ENCODE measurements at regions not wholly inside any gene's neighbourhood (a gene's known extent, or its start where the extent isn't known, plus 50 kb on each side); places are given as distances from the start of the nearest gene placed in this dataset.

DNA sequence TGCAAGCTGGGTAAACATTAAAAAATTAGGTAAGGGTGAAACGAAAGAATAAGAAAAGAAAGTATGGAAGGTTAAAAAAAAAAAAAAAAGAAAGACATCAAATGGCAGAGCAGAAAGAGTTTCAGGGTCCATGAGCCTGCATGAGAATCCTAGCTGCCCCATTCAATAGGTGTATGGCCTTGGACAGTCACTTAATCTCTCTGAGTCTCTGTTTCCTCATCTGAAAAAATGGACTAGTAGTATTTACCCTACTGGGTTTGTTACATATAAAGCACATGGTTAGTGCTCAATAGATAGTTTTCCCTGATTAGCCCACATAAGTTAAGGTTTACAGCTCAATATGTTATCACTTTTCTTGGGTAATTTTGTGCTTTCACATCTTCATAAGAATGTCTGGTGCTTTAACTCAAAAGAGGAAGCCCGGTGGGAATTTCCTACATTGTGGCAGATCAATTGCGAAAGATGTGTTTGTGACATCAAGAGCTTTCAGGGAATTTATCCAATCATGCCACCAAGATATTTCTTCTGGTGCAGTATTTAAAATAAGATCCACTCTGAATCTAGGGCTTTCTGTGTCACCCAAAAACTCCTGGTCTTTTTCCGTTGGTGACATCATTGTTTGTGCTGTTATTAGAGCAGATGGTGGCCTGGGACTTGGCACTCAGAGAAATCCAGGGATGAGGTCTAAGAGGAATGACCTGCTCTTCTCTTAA is 57.2 kb upstream of the UBE2E1 start:
- DNase-seq = no peak

DNA sequence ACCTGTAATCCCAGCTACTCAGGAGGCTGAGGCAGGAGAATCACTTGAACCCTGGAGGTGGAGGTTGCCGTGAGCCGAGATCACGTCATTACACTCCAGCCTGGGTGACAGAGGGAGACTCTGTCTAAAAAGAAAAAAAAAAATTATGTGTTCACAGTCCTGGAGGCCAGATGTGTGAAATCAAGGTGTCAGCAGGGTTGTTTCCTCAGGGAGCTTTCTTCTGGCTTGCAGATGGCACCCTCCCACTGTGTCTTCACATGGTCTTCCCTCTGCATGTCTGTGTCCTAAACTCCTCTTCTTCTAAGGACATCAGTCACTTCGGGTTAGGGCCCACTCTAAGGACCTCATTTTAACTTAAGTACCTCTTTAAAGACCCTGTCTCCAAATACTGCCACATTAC is 56.1 kb upstream of the UBE2E1 start:
- DNase-seq = no peak

DNA sequence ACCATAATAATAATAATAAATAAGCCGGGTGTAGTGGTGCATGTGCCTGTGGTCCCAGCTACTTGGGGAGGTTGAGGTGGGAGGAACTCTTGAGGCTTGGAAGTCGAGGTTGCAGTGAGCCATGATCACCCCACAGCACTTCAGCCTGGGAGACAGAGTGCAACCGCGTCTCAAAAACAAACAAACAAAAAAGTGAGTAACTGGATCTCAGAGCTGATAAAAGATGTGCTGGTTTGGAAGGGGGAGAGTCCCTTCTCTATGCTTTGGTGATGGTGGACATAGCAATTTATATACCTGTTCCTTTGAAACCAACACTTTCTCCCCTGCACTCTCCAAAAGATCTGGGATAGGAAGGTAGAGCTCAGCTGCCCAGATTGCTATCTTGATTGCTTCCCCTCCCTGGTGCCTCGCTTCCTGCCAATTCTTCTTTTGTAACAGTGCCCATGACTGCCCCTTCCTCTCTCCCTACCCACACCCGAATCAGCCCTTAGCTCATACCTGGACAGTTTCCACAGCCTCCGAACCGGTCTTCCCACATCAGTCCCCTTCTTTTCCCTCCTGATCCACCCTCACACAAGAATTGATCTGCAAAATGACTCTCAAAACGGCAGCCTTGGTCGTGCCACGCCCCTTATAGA is 55.1 kb upstream of the UBE2E1 start:
- DNase-seq = no peak

DNA sequence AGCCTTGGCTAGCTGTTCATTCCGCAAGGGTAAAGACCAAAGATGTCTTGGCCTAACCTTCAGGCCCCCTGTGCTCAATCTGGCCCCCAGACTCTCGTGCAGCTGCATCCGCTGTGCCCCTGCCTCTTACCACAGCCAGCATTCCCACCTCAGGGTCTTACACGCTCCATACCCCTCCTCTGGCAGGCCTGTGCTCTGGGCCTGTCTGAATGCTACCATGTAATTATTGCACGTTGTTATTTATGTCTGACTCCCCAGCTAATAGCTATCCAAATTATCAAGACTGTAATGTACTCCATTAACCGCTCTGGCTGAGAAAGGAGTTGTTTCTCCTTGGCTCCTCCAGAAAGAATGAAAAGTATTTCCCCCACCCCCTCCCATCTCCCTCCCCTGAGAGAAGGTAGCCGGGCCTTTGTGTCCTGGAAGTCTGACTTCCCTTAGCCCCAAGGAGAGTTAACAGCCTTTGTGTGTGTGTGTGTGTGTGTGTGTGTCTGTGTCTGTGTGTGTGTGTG is 54.5 kb upstream of the UBE2E1 start:
- DNase-seq = no peak

DNA sequence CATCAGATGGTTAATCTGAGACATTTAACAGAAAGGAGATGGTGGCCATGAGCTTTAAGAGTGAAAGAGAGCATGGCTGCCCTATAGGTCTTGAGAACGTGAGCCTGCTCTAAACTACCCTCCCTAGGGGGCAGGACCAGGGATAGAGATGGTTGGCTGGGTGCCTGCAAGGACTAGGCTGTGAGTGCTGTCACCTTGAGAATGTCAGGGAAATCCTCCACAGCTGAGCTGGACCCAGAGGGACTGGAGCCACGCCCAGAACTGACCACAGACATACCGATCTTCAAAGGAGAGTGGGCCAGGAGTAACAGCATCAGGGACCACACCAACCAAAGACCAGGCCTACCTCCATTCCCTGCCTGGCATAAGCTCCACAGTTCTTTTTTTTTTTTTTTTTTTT is 53.6 kb upstream of the UBE2E1 start:
- no peak for DNase-seq

DNA sequence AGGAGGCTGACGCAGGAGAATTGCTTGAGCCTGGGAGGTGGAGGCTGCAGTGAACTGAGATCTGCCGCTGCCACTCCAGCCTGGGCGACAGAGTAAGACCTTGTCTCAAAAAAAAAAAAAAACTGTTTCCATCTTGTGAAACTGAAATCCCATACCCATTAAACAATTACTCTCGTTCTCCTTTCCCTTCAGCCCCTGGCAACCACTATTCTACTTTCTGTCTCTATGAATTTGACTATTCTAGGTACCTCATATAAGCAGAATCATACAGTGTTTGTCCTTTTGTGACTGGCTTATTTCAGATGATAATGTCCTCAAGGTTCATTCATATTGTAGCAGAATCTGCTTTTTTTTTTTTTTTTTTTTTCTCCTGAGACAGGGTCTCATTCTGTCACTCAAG is 51.5 kb upstream of the UBE2E1 start:
- DNase-seq = no peak

All from hematopoietic multipotent progenitor cell treated with erythropoietin and hydrocortisone succinate and interleukin-3 and kit ligand, for 8 days (in vitro differentiated cells).